Loucy (cell line): ENCODE measurements at regions not wholly inside any gene's neighbourhood (a gene's known extent, or its start where the extent isn't known, plus 50 kb on each side); places are given as distances from the start of the nearest gene placed in this dataset.

Experiments used
- H2AFZ ChIP-seq: fragments of 200-600 bp; sonication (generic); 2 replicates; pipeline ENCODE4 v1.6.0; 2016; ENCODE audit warnings: antibody characterized with exemption, mild to moderate bottlenecking, low read length, moderate library complexity
- H3F3A ChIP-seq: fragments of 200-600 bp; 2 replicates; pipeline ENCODE4 v1.6.0; 2016; ENCODE audit warnings: antibody characterized with exemption, low read depth, mild to moderate bottlenecking
- H3K27me3 ChIP-seq: fragments of 200-600 bp; sonication (generic); 2 replicates; pipeline ENCODE4 v1.6.1; 2014; ENCODE audit warnings: low read length, mild to moderate bottlenecking; ENCODE audit not compliant: insufficient read depth, poor library complexity, severe bottlenecking
- H3K36me3 ChIP-seq: fragments of 200-600 bp; sonication (generic); 2 replicates; pipeline ENCODE4 v1.6.1; 2016; ENCODE audit warnings: low read length; ENCODE audit not compliant: insufficient read depth
- H3K4me1 ChIP-seq: fragments of 200-600 bp; sonication (generic); 2 replicates; pipeline ENCODE4 v1.5.1; 2014; ENCODE audit warnings: low read length, mild to moderate bottlenecking; ENCODE audit not compliant: insufficient read depth, poor library complexity, severe bottlenecking
- H3K4me2 ChIP-seq: fragments of 200-600 bp; sonication (generic); 2 replicates; pipeline ENCODE4 v1.6.0; 2014; ENCODE audit warnings: antibody characterized with exemption, low read length, low read depth, mild to moderate bottlenecking; ENCODE audit not compliant: poor library complexity, severe bottlenecking
- H3K4me3 ChIP-seq: fragments of 200-600 bp; sonication (generic); 2 replicates; pipeline ENCODE4 v1.5.1; 2014; ENCODE audit warnings: low read length, mild to moderate bottlenecking, mixed read lengths; ENCODE audit not compliant: poor library complexity, severe bottlenecking
- H3K79me2 ChIP-seq: fragments of 200-600 bp; sonication (generic); 2 replicates; pipeline ENCODE4 v1.6.1; 2014; ENCODE audit warnings: low read length; ENCODE audit not compliant: insufficient read depth
- H3K9ac ChIP-seq: fragments of 200-600 bp; sonication (generic); 2 replicates; pipeline ENCODE4 v1.6.0; 2014; ENCODE audit warnings: mild to moderate bottlenecking, low read depth, low read length, moderate library complexity; ENCODE audit not compliant: poor library complexity, severe bottlenecking
- H3K9me2 ChIP-seq: fragments of 200-600 bp; sonication (generic); replicated peaks from 2 replicates; pipeline ENCODE4 v1.6.1; 2016; ENCODE audit warnings: low read depth, low read length, mixed read lengths
- H3K9me3 ChIP-seq: fragments of 200-600 bp; sonication (generic); 2 replicates; pipeline ENCODE4 v1.6.1; 2014; ENCODE audit warnings: mild to moderate bottlenecking, antibody characterized with exemption, low read length, low read depth; ENCODE audit not compliant: insufficient read depth
- H4K20me1 ChIP-seq: fragments of 200-600 bp; sonication (generic); 2 replicates; pipeline ENCODE4 v1.6.0; 2014; ENCODE audit warnings: antibody characterized with exemption, low read length, mild to moderate bottlenecking; ENCODE audit not compliant: insufficient read depth, poor library complexity, severe bottlenecking
- EZH2phosphoT487 ChIP-seq: fragments of 200-600 bp; IDR thresholded peaks from 2 replicates; pipeline ENCODE4 v1.6.1; 2018; ENCODE audit warnings: antibody characterized with exemption, mild to moderate bottlenecking, moderate library complexity, borderline replicate concordance
- TF ChIP-seq, protein P1 (sequence below): fragments of 200-600 bp; sonication (generic); conservative IDR thresholded peaks from 2 replicates; pipeline ENCODE4 v1.5.1; 2014; ENCODE audit warnings: mild to moderate bottlenecking, antibody characterized with exemption, low read length

DNA sequence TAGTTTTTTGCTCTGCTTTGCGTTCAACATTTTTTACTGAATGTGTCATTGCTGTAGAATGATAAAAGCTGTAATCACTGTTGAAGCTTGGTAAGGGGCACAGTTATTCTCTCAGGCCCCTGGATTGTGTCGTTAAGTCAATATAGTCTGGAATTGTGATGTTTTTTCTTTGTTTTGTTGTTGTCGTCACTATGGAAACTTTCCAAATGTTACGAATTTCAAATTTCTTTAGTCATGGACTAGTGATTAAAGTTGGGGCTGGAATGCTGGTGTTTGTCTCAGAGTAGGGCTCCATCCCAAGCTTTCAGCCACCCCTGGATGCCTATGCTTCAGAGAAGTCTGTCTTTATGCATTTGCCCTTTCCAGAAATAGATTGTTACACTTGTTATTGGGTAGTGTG, 287.2 kb downstream of the CDH19 start:
- TF ChIP-seq, protein P1, sequence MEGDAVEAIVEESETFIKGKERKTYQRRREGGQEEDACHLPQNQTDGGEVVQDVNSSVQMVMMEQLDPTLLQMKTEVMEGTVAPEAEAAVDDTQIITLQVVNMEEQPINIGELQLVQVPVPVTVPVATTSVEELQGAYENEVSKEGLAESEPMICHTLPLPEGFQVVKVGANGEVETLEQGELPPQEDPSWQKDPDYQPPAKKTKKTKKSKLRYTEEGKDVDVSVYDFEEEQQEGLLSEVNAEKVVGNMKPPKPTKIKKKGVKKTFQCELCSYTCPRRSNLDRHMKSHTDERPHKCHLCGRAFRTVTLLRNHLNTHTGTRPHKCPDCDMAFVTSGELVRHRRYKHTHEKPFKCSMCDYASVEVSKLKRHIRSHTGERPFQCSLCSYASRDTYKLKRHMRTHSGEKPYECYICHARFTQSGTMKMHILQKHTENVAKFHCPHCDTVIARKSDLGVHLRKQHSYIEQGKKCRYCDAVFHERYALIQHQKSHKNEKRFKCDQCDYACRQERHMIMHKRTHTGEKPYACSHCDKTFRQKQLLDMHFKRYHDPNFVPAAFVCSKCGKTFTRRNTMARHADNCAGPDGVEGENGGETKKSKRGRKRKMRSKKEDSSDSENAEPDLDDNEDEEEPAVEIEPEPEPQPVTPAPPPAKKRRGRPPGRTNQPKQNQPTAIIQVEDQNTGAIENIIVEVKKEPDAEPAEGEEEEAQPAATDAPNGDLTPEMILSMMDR = no peak
- no peak for TF ChIP-seq EZH2phosphoT487
- Histone ChIP-seq H3K9me2 (no peaks in the 10 kb centered on the region), H3K36me3 (no peaks in the 10 kb centered on the region), H3K9me3 (no peaks in the 10 kb centered on the region), H3K4me1 (no peaks in the 10 kb centered on the region), H3K27me3 (no peaks in the 10 kb centered on the region), H4K20me1 (no peaks in the 10 kb centered on the region), H3K79me2 (no peaks in the 10 kb centered on the region), H3K4me3 (no peak overlapping the region), H3F3A (no peaks in the 10 kb centered on the region), H3K4me2 (no peak overlapping the region), H3K9ac (no peak overlapping the region), H2AFZ (no peak overlapping the region)

DNA sequence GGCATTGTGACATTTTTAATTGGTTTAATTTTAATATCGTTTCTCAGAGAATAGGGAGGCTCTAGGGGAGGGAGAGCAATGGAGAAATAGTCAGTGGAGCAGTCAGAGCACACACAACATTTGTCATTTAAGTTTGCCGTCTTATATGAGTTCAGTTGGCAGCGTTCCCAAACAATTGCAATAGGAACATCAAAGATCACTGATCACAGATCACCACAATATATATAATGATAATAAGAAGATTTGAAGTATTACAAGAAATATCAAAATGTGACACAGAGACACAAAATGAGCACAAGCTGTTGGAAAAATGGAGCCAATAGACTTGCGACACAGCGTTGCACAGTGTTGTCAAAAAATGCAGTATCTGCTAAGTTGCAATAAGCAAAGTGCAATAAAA, 303.7 kb downstream of the CDH19 start:
- Histone ChIP-seq H3K9me2 (no peaks in the 10 kb centered on the region), H3K9me3 (no peaks in the 10 kb centered on the region)

GRCh38 chr18:66280470-66280869, 323.4 kb downstream of the CDH19 start:
- Histone ChIP-seq H3F3A (no peaks in the 10 kb centered on the region), H4K20me1 (no peaks in the 10 kb centered on the region), H2AFZ (no peak overlapping the region), H3K9ac (no peak overlapping the region), H3K27me3 (no peaks in the 10 kb centered on the region), H3K79me2 (no peaks in the 10 kb centered on the region), H3K9me2 (no peaks in the 10 kb centered on the region), H3K36me3 (no peaks in the 10 kb centered on the region), H3K4me1 (no peaks in the 10 kb centered on the region), H3K4me3 (no peak overlapping the region), H3K4me2 (no peak overlapping the region), H3K9me3 (no peaks in the 10 kb centered on the region)
- TF ChIP-seq, protein P1 = no peak
- TF ChIP-seq EZH2phosphoT487 = no peak

More for the DNA sequence above, 303.7 kb downstream of the CDH19 start:
- Histone ChIP-seq H3K4me2 (no peak overlapping the region), H3K27me3 (no peaks in the 10 kb centered on the region), H3F3A (no peaks in the 10 kb centered on the region), H2AFZ (no peak overlapping the region), H3K4me1 (no peaks in the 10 kb centered on the region), H3K4me3 (no peak overlapping the region), H3K79me2 (no peaks in the 10 kb centered on the region), H4K20me1 (no peaks in the 10 kb centered on the region), H3K9ac (no peak overlapping the region), H3K36me3 (no peaks in the 10 kb centered on the region)
- no peak for TF ChIP-seq EZH2phosphoT487
- TF ChIP-seq, protein P1 = no peak
